ENCODE measurements at regions not wholly inside any gene's neighbourhood (a gene's known extent, or its start where the extent isn't known, plus 50 kb on each side); places are given as distances from the start of the nearest gene placed in this dataset.

DNA sequence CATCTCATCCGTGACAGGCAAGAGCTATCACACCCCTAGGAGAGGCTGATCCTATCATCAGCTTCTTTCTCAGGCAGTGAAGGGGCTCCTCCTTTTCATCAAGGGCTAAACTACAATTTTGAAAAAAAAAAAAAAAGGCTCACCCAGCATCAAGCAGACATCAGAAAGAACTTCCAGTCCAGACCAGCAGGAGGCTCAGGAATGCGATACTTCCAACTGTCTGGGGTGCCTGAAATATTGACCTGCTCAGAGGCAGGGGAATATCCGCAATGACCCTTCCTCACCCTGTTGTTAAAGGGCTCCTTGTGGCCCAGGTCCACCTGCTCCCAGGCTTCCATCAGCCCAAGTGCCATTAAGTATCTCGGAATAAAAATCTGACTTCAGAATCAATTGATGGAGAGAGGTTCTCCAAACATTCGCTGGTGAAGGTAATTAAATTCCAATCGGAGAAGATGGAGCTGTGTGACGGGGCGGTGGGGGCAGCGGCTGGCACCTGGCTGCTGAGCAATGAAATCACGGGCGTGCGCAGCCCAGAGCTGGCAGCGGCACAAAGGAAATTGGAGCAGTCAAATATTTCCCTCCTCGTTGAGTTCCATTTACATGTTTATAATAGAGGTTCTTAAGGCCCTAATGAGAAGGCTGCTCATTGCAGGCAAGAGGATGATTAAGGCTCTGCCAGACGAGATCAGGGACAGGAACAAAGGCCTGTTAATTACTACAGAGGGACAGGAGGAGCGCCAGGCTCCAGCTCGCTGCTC, 69.0 kb upstream of the THY1 start:
- TF ChIP-seq POLR2A (IDR thresholded peaks at IDR 0.05) (no peak), POLR2AphosphoS5 (IDR thresholded peaks at IDR 0.05; ENCODE audit: insufficient read depth in 1 of 2, low read depth in 1 of 2) (no peak)
- TF ChIP-seq, protein P1, sequence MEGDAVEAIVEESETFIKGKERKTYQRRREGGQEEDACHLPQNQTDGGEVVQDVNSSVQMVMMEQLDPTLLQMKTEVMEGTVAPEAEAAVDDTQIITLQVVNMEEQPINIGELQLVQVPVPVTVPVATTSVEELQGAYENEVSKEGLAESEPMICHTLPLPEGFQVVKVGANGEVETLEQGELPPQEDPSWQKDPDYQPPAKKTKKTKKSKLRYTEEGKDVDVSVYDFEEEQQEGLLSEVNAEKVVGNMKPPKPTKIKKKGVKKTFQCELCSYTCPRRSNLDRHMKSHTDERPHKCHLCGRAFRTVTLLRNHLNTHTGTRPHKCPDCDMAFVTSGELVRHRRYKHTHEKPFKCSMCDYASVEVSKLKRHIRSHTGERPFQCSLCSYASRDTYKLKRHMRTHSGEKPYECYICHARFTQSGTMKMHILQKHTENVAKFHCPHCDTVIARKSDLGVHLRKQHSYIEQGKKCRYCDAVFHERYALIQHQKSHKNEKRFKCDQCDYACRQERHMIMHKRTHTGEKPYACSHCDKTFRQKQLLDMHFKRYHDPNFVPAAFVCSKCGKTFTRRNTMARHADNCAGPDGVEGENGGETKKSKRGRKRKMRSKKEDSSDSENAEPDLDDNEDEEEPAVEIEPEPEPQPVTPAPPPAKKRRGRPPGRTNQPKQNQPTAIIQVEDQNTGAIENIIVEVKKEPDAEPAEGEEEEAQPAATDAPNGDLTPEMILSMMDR (IDR thresholded peaks at IDR 0.05), result no peak
